ENCODE measurements at regions not wholly inside any gene's neighbourhood (a gene's known extent, or its start where the extent isn't known, plus 50 kb on each side); places are given as distances from the start of the nearest gene placed in this dataset.

- TF ChIP-seq, protein P1, sequence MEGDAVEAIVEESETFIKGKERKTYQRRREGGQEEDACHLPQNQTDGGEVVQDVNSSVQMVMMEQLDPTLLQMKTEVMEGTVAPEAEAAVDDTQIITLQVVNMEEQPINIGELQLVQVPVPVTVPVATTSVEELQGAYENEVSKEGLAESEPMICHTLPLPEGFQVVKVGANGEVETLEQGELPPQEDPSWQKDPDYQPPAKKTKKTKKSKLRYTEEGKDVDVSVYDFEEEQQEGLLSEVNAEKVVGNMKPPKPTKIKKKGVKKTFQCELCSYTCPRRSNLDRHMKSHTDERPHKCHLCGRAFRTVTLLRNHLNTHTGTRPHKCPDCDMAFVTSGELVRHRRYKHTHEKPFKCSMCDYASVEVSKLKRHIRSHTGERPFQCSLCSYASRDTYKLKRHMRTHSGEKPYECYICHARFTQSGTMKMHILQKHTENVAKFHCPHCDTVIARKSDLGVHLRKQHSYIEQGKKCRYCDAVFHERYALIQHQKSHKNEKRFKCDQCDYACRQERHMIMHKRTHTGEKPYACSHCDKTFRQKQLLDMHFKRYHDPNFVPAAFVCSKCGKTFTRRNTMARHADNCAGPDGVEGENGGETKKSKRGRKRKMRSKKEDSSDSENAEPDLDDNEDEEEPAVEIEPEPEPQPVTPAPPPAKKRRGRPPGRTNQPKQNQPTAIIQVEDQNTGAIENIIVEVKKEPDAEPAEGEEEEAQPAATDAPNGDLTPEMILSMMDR (IDR thresholded peaks at IDR 0.05) = no peak
- TF ChIP-seq POLR2A (IDR thresholded peaks at IDR 0.05) = no peak
Measured at GRCh38 chr2:100761365-100761764, 58.6 kb upstream of the NPAS2 start.

Data from tibial nerve (tissue), 3 donors.